Psoas muscle (tissue), 7 donors: ENCODE measurements at regions not wholly inside any gene's neighbourhood (a gene's known extent, or its start where the extent isn't known, plus 50 kb on each side); places are given as distances from the start of the nearest gene placed in this dataset.

Experiments used
- ATAC-seq, 4 donors: fragments of 200-7000 bp; cut with Tn5 transposase; one replicate each; pipeline ENCODE4 v1.9.1; 2020; ENCODE audit warnings: moderate library complexity in 3 of 4, mild to moderate bottlenecking in 2 of 4
- DNase-seq, 2 donors: peaks; one replicate each; pipeline ENCODE4 v3.0.0-alpha.2; 2020
- H3K27ac ChIP-seq: fragments of 200-600 bp; one replicate; pipeline ENCODE4 v1.8.0; 2022
- H3K27me3 ChIP-seq, 3 donors: fragments of 200-600 bp in 1 of 3; one replicate each; pipeline versions ENCODE4 v1.6.1 to v1.8.0; 2013 to 2022; ENCODE audit warnings: low read length in 2 of 3, mild to moderate bottlenecking in 2 of 3, moderate library complexity in 1 of 3; ENCODE audit not compliant: insufficient read depth in 3 of 3
- H3K36me3 ChIP-seq, 2 donors: fragments of 200-600 bp in 1 of 2; one replicate each; pipeline versions ENCODE4 v1.6.1 to v1.8.0; 2013 to 2022; ENCODE audit warnings: low read depth in 1 of 2, mild to moderate bottlenecking in 1 of 2, moderate library complexity in 1 of 2; ENCODE audit not compliant: insufficient read depth in 1 of 2
- H3K4me1 ChIP-seq: fragments of 200-600 bp; one replicate; pipeline ENCODE4 v1.8.0; 2022
- H3K4me3 ChIP-seq: fragments of 200-600 bp; one replicate; pipeline ENCODE4 v1.8.0; 2022; ENCODE audit warnings: mild to moderate bottlenecking
- H3K9me3 ChIP-seq: fragments of 200-600 bp; one replicate; pipeline ENCODE4 v1.8.0; 2022
- WGBS, 3 donors: extraction: QIAGEN DNeasy Blood & Tissue Kit; methylation state at CpG; one replicate each; pipeline versions ENCODE4 v1.1.6 to v1.1.7; 2013; 5-methylcytosine and 5-hydroxymethylcytosine counted together
- intact Hi-C, 2 donors: fragments of 100-400 bp; cut with DNase I; formaldehyde crosslinking; loops; one replicate each; pipeline versions ENCODE4 v1.11.0 to v1.14.2; 2022
- TF ChIP-seq, protein P1 (sequence below): fragments of 200-600 bp; IDR thresholded peaks from one replicate; pipeline ENCODE4 v1.8.0; 2022; ENCODE audit warnings: antibody characterized with exemption
- donor health status: healthy with polysubstance abuse.
- donor health status: DM: no; HTN: no; CAD: no; lungs with moderate emphysema.
- donor health status: Bipolar disorder and iron deficiency.
- donor health status: healthy.
- donor health status: DM: yes; HTN: yes; CAD: no.
- donor health status: DM: no; HTN: no; CAD: no.
- donor health status: DM: yes; HTN: yes; CAD: no.

DNA sequence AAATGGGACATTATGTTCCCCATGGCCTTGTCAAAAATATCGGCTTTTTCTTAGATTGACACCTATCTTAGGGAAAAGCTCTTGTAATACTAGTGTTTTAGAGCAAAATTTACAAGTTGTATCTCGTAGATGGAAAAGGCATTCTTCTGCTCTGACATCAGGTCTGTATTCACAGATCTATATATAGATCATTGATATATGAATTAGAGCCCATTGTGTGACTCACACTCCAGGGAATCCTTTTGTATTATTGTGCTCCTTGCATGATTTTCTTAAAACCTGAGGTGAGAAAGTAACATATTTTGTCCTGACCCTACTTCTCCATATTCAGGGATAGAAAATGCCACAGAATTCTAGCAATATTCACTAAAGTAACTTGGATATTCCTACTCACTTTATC is 1160.8 kb upstream of the B3GALT2 start:
- no peak for DNase-seq
- Histone ChIP-seq H3K4me1 (no peaks in the 10 kb centered on the region), H3K4me3 (no peak overlapping the region), H3K9me3 (no peaks in the 10 kb centered on the region), H3K27me3 (no peaks in the 10 kb centered on the region), H3K36me3 (no peaks in the 10 kb centered on the region), H3K27ac (no peak overlapping the region)
- intact Hi-C loops = no loop called here
- TF ChIP-seq, protein P1, sequence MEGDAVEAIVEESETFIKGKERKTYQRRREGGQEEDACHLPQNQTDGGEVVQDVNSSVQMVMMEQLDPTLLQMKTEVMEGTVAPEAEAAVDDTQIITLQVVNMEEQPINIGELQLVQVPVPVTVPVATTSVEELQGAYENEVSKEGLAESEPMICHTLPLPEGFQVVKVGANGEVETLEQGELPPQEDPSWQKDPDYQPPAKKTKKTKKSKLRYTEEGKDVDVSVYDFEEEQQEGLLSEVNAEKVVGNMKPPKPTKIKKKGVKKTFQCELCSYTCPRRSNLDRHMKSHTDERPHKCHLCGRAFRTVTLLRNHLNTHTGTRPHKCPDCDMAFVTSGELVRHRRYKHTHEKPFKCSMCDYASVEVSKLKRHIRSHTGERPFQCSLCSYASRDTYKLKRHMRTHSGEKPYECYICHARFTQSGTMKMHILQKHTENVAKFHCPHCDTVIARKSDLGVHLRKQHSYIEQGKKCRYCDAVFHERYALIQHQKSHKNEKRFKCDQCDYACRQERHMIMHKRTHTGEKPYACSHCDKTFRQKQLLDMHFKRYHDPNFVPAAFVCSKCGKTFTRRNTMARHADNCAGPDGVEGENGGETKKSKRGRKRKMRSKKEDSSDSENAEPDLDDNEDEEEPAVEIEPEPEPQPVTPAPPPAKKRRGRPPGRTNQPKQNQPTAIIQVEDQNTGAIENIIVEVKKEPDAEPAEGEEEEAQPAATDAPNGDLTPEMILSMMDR = no peak
- no peak for ATAC-seq
- 62 to 77% (median 69%) methylated on average over 2 of the region's 2 CpGs for WGBS, 3 donors

DNA sequence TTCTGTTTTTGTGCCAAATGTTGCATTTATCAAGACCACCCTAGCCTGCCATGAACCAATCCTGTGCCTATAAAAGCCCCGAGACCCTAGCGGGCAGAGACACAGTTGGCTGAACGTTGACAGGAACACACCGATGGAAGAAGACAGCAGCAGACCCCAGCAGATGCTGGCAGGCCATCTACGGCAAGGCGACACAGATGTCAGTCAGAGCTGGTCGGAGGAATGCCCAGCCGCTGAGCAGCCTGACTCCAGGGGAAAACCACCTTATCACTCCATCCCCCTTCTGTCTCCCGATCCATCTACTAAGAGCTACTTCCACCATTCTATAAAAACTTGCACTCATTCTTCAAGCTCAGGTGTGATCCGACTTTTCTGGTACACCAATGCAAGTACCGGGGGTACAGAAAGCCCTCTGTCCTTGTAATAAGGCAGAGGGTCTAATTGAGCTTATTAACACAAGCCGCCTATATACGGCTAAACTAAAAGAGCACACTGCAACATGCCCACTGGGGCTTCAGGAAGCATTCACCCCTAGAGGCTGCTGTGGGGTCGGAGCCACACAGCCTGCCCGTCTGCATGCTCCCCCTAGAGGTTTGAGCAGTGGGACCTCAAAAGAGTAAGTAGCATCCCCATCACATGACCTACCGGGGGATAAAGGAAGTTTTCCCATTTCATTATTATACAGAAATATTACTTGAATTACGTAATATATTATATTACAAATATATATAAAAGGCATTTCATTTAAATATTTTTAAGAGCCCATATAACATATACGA is 1156.3 kb upstream of the B3GALT2 start:
- DNase-seq (no peak), ATAC-seq (no peak)
- Histone ChIP-seq H3K4me3 (no peak overlapping the region), H3K27ac (no peak overlapping the region), H3K36me3 (no peaks in the 10 kb centered on the region), H3K9me3 (no peaks in the 10 kb centered on the region), H3K27me3 (no peaks in the 10 kb centered on the region), H3K4me1 (no peaks in the 10 kb centered on the region)
- intact Hi-C loops = no loop called here
- 79 to 81% (median 80%) methylated on average over 18 of the region's 18 CpGs for WGBS, 3 donors
- TF ChIP-seq, protein P1 = no peak

DNA sequence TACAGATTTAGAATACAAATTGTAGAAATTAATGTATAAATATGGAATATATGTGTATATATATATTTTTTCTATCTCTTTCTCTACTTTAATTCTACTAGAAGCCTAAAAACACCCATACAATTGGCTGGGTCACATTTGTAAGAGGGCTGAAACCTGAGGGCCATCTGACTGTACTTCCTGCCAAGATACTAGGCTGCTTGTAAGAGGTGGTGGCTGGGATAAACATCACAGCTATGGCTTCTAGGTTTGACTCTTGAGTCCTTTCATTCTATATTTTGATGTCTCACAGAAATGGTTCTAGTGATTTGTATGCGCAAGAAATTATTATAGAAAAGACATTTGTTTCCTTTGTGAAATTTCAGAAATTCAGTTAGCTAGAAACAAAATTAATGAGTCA is 1155.2 kb upstream of the B3GALT2 start:
- intact Hi-C loops = no loop called here
- 97 to 99% (median 98%) methylated on average over 1 of the region's 1 CpG for WGBS, 3 donors
- DNase-seq = no peak

DNA sequence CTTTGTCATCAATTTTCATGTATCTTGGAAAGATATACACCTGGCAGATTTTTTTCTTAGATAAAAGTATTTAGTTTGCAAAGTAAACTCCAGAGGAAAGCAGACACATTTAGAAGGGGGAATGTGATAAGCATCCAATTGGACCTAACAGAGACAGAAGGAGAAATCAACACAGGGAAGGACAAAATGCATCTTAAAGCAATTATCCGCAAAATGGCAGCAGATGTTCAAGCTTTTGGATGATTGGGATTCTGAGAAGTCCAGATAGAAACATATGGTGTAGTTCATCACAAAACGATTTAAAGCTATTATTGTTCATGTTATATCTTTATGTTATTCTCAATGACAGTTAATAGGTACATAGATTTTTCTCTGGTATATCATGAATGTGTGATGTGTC is 1153.1 kb upstream of the B3GALT2 start:
- ATAC-seq (no peak), DNase-seq (no peak)
- WGBS, 3 donors = 72 to 82% (median 74%) methylated on average over 2 of the region's 2 CpGs
- TF ChIP-seq, protein P1 = no peak
- Histone ChIP-seq H3K27ac (no peak overlapping the region), H3K36me3 (no peaks in the 10 kb centered on the region), H3K9me3 (no peaks in the 10 kb centered on the region), H3K4me3 (no peak overlapping the region), H3K4me1 (no peaks in the 10 kb centered on the region), H3K27me3 (no peaks in the 10 kb centered on the region)
- intact Hi-C loops = no loop called here

More for the DNA sequence above, 1155.2 kb upstream of the B3GALT2 start:
- no peak for ATAC-seq
- H3K36me3 ChIP-seq = no peaks in the 10 kb centered on the region
- no peak overlapping the region for H3K4me3 ChIP-seq
- TF ChIP-seq, protein P1 = no peak
- H3K27ac ChIP-seq = no peak overlapping the region
- H3K9me3 ChIP-seq = no peaks in the 10 kb centered on the region
- no peaks in the 10 kb centered on the region for H3K27me3 ChIP-seq
- H3K4me1 ChIP-seq = no peaks in the 10 kb centered on the region
